Hematopoietic multipotent progenitor cell treated with erythropoietin and hydrocortisone succinate and interleukin-3 and kit ligand, for 8 days (in vitro differentiated cells): ENCODE measurements at regions not wholly inside any gene's neighbourhood (a gene's known extent, or its start where the extent isn't known, plus 50 kb on each side); places are given as distances from the start of the nearest gene placed in this dataset.
"Not testable (repeated sequence)": the region's sequence is repeated elsewhere in the genome, so short reads cannot be mapped to it uniquely, and the experiment has no call there.

Experiments
- DNase-seq: peaks from one replicate; pipeline ENCODE4 v3.0.0-alpha.2; 2015

DNA sequence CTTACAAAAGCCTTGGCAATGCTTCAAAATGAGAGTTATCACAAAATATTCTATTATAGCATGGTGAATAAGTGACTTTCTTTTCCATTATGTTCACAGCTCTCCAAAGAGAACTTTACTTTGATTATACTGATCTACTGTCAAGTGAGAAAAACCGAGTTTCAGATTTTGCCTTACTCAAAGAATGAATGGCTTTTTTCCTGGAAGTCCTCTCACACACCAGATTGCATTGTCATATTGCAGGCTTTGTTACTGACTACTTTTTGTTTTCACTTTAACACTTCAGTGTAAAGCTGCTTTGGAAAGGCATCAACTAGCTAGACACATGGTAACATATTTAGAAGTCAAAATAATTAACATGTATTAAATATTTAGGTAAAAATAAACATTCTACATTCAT lies 765.2 kb upstream of the NUDT12 start:
- DNase-seq: no peak

DNA sequence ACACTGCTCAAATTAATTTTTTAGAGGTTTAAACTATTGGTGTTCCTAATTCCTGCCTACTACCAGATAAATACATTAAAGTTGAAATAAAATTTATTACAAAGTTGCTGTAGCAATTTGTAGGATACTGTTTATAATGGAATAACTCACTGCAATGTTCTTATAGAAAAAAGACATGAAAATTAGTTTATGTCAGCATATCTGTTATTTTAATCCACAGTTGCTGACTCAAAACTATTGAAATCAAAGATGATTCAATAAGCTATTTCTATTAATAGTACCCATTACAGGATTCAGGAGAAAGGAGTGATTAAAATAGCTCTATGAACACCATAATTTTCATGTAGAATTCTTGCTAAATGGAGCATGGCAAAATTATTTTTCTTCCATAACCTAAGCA lies 764.4 kb upstream of the NUDT12 start:
- no peak for DNase-seq

DNA sequence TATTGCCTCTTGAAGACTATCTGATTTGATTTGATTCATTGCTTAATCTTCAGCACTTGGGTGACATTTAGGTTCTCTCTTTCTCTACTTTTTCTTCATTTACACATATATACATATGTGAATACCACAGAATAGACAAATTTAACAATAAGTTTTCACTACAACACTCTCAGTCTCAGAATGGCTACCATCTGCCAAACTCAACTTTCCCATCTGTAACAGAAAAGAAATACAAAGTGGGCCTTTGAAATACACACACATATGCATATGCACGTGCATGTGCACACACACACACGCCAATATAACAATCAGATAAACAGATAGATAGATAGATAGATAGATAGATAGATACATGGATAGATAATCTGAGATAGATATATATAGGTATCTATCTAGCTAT lies 762.8 kb upstream of the NUDT12 start:
- no peak for DNase-seq

DNA sequence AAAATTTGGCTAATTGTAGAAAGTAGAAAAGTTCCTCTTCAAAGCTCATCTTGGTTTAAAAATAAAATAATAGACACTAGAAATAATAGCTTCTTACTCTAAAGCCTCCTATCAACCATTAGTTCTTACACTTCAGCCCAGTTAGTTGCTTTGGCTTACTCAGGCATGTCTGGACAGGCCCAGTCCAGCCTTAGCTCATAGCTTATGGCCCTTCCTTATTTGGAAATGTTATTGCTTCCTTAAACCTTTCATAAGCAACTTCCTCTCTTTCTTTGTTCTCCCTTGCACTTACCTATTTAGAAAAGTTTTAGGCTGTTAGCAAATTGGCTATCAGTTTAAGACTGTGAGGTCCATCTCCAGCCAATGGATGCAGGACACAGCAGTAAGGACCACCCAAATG lies 754.1 kb upstream of the NUDT12 start:
- not testable (repeated sequence) for DNase-seq

DNA sequence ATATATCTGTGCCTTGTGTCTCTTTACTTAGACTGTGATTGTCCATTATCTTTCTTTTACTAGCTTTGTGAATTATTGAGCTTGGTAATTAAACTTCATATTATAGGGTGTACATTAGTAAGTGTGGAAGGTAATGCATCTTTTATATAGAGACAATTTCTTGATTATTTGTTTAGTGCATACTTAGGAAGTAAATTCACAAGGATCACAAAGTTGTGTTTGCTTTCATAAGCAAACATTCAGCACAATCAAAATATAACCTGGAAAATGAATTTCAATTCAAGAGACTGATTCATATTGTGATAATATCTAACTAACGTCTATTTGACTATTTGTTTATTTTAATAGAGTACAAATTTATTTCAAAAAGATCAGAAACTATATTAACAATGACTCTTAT lies 749.9 kb upstream of the NUDT12 start:
- no peak for DNase-seq

DNA sequence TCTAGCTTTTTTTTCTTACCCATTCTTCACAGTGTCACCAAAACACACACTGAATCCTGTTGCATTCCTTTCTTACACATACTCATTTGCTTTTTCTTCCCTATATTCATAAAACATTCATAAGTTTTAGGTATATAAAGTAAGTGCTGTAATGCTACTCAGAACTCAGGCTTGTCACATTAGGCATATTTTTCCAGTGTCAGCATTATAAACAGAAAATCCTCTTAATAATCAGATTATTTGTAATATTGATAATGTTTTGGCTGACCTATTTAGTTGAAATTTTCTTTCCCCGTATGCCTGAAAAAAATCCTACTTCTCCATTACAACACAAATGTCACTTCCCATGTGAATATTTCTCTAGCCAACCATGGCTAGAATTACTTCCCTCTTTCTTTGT lies 743.0 kb upstream of the NUDT12 start:
- DNase-seq: no peak

DNA sequence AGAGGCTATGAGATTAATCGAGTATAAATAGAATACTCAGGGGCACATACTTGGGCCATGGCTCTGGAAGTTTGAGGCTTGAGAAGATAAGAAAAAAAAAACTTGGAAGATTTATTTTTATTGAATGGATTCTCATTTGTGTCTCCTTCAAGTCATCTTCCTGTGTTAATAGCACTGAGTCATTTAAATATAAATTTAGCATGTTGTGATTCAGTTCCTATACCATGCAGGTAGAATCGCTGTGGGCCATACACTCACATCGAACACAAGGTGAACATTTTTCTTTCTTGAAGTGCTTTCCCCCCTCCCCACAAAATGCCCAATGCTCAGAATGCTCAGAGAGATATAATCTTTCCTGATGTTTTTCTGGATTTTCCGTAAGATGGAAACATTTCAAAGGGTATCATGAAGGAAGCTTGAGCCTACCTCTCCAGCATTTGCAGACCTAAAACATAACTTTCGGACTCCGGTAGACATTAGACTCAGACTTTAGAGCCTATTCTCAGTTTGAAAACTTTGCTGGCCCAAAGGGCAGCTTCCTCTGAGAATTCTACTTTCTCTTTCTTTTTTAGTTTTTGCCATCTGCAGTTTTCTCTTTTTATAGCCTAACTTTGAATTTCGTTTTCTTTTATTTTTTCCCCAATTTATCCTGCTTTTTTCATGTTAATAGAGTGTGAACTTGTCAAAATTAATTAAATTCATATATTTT lies 737.6 kb upstream of the NUDT12 start:
- no peak for DNase-seq

DNA sequence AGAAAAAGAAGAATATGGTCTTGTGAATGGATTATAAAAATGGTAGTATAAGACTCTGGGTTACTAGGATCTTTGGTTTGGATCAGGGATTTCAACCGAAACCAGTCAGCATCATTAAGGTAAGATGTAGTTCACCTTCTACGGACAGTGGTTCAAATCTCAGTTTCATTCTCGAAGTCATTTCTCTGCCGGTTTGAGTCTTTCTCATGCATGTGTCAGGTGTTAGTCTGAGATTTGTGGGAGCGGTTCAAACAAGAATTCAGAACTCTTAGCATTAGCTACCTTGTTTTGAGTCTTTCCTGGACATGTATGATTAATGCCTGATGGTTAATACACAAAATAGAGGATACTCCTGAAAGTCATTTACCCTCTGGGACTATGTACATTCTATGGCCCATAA lies 735.9 kb upstream of the NUDT12 start:
- no peak for DNase-seq

DNA sequence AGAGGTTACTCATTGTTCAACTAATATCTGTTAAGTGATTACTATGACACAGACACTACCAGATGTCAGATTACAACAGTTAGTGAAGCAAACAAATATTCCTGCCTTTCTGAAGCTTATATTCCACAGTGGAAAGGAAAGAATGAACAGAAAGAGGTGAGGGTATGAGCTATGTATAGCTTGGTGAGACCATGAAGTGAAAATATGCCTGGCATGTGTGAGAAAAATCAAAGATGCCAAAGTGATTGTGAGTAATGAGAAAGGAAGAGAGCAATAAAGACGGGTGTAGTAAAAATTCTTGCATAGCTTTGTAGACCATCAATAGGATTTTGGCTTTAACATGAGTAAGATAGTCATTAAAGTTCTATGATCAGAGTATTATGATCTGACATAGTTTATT lies 734.5 kb upstream of the NUDT12 start:
- no peak for DNase-seq

DNA sequence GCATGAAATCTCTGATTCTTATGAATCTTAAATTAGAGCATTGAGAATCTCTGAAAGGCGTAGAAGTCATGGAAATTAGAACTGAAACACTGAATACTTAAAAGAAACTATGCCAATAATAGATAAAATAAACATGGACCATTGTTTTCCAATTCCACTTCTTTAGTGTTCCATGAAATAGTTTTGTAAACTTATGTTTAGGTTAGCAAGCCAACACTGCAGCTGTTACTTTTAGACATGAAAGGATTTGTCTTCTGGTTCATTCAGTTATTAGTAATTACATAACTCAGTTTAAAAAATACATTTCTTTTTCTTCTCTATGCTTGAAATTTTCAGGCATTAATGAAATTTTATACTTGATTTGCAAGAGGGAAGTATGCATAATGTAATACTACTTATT lies 733.4 kb upstream of the NUDT12 start:
- DNase-seq: no peak

DNA sequence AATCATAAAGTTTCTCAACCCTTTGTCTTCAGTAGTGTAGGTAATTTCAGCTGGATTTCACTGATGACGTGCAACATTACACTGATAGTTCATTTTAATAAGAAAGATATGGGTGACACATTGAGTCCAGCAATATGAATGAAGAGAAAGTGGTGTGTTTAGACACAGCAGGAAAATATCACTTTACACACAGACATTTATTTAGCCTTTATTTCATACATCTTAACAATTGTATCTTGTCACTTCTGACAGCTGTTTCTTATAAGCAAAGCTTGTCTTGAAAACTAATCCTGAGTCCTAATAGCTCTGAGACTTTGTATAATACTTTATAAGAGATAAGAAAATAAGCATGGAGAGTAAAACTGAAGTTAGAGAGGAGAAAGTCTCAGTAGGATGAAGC lies 720.5 kb upstream of the NUDT12 start:
- no peak for DNase-seq

DNA sequence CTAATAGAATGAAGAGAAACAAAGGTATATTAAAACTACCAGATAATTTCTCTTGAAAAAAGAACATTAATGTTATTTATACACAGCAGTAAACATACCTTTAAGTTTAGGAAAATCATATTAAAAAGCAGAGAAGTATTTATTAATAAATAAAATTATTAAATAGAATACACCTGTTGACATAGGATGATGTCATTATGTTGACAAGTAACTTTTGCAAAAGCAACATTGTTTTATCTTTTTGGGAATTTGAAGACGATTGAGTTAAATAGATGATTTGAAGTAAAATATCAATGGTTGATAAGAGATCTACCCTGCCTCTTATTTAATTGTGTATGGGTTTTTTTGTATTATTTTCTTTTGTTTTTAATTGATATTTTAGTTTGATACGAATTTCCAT lies 711.1 kb upstream of the NUDT12 start:
- no peak for DNase-seq

DNA sequence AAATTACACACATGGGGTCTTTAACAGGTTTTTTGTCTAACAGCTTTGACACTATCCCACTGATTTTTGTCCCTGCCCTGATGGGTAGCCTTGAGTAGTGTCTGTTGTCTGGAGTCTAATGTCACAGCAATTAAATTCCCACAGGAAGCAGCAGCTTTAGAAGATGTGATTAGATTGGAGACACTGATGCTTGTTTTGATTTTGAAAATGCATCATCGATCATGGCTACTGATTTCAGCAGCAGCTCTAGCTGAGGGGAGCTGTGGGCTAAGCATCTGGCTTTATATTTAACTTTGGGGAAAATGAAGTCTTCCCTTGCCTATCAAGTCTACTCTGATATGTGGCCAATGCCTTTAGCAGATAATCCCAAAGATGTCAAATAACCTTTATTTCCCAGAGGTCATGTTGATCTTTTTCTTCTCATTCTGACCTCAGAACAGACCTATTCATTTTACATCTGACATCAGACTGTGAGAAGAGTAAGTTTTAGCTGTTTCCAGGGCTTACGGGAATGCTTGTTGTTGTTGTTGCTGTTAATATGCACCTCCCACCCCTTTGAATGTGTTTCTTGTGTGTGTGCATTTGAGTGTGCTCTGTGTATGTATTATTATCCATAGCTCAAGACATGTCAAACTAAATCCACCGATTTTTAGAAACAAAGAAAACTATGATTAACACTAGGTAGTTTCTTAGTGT lies 704.9 kb upstream of the NUDT12 start:
- DNase-seq: no peak

DNA sequence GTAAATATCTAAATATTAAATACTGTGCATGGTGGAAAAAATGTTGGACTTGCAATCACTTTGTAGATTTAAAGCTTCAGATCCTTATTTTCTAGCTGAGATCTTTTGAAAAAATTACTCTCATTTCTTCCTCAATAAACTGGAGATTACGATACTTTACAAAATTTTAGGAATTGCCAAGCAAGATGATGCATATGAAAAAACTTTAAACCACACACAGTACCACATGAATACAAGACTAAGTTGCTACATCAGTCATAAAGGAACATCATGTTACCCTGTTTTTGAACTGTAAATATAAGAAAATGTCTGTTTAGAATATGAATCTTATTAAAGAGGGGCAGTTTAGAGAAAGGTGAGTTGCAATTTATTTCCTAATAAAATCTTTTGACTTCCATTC lies 703.6 kb upstream of the NUDT12 start:
- no peak for DNase-seq

DNA sequence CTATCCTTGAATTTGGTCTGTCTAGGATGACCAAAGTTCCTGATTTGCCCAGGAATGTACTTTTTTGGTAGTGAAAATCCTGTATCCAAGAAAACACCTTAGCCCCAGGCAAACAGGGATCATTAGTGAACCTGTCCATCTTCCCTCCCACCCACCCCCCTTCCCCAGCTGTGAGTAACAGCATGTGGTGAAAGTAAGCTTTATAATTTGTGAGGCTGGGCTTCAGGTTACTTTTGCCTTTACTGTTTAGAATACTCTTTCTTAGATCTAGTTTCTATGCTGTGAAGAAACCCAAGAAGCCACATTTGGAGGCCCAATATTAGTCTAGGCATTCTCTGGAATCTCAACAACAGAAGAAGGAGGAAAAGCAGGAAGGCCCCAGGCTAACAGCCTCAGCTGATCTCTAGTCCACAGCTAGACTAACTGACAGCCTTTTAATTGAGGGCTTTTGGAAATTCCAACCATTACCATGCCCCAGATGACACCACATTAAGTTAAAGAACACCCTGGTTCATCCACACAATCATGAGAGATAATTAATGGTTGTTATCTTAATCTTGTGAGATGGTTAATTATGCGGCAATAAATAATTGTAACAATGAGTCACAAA lies 703.0 kb upstream of the NUDT12 start:
- DNase-seq: no peak

DNA sequence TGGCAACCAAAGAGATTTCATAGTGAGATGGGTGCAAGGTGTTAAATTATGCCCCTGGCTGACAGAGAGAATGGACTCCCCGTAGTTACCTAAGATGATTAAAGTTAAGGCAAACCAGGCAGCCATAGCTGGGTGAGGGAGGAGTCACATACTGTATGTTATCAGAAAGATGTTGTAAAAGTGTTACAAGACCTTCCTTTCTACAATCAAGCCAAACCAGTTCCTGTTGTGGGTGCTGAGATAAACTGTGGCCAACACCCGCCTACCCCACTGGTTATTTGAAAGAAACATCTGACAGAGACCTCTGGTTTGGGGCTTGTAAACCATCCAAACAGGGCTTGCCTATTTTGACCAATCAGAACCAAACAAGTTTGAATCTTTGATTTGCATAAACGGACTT lies 684.7 kb upstream of the NUDT12 start:
- DNase-seq: no peak

DNA sequence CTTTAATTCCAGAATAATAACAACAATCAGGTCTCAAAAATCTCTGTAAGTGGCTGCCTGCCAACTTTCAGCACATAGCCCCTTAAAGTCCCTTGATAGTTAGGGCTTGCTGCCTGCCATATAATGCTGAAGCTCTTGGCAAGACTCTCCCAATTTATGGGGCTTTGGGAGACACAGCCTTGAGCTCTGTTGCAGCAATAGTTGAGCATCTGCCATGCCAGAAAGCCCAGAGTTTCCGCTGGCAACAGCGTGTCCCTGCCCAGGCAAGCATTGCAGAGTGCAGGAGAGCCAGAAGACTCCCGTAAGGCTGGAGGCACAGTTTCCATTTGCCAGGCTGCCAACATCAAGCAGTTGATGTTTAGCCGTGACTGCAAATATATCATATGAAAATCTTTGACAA lies 678.5 kb upstream of the NUDT12 start:
- no peak for DNase-seq

DNA sequence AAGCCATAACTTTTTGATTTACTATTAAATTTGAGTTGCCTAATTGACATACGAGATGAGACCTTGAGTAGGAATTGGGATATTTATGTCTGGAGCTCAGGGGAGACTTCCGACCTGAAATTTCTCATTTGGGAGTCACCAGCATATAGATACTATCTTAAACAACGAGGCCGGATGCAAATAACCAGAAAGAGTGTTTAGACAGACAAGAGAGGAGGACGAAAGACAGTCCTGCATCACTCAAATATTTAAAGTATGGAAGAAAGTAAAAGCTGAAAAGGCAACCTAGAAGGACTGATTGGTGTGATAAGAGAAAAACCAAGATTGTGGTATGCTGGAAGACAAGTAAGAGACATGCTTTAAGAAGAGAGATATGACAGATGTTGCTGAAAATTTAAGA lies 675.0 kb upstream of the NUDT12 start:
- DNase-seq: no peak

DNA sequence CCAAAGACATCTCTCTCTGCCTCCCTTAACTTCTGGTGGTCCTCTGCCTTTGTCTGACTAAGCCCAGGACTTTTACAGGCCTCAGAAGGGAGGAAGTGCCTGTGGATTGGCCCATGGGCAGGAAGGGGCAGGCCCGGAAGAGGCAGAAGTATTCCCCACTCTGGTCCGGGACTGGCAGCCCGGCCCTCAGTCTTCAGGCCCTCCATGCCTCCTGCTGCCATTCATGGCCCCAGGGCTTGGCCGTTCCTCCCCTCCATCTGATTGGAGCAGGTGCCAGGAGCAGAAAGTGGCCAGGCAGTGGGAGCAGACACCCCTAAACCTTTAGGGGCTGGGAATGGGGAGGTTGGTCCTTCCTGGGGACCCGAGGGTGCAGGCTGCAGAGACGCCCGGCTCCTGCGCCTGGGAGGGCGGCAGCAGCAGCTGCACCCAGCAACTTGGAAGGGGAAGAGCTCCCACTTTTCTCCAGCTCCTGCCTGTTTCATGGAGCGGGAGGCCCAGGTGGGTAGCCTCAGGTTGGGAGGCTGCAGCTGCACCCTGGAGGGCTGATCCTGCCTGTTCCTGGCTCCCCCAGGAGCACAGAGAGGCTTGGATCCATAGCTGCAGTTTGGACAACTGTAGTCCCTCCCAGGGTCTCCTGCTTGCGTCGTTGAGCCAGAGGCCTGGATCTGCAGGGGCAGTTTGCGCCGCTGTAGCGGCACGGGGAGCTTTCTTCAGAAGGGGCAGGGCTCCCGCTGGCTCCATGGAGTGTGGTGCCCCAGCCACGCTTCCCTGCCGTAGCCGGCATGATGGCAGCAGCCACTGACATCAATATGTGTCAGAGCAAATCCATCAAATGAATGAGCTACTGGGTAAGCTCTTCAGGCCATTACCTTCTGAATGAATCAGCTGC lies 661.5 kb upstream of the NUDT12 start:
- no peak for DNase-seq

DNA sequence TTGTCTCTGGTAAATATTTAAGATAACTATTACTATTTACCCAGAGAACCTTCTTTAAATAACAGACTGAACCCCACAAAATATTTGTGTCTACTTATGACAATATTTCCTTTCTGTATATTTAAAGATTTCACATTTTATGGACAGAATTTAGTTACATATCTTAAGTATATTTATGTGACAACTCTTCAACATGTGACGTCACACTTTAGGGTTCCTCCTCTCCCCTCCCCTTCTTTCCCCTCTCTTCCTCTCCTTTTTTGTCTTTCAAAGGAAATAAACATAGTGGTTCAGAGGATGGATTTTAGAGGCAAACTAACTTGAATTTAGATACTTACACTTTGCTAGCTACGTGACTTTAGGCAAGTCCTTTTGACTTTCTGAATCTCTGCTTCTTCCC lies 655.6 kb upstream of the NUDT12 start:
- DNase-seq: no peak

DNA sequence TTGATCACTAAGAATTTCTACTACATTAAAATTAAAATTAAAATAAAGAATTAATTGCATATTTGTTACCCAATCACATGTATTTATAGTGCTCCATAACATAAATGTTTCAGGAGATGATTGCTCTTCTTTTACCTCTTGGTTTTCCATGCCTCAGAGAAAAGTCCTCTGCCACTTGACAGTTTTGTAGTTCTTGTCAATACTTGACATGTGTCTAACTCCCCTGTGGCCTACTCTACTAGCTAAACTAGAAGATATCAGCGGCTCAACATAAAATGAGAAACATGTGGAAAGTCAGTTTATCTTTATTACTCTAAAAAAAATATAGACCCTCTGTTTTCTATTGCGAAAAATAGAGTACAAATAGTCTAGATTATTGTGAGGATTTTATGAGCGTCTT lies 650.6 kb upstream of the NUDT12 start:
- DNase-seq: no peak

DNA sequence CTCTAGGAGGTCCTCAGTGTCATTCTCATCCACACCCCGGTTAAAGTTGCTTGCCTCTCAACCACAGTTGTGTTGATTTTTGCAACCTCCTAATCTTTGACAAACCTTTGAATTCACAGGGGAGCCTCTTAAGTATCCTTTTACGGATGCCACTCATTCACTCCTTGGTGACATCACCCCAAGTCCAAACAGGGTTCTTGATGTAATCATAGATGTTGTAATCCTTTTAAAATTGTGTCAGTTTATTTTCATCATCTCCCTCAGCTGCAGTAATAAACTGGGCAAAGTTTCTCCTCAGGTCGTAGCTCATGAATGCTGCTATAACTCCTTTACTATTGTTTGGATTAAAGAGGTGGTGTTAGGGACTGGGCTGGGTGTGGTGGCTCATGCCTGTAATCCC lies 637.2 kb upstream of the NUDT12 start:
- DNase-seq: no peak

DNA sequence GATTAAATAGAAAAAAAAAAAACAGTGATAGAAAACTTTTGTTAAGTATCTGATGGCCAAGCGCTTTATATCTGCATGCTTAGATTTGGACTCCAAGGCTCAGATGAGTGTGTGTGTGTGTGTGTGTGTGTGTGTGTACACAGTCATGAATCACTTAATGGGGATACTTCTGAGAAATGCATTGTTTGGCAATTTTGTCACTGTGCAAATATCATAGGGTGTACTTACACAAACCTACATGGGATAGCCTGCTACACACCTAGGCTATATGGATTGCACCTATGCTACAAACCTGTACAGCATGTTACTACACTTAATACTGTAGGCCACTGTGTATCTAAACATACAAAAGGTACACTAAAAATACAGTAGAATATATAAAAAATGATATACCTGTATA lies 635.6 kb upstream of the NUDT12 start:
- no peak for DNase-seq

DNA sequence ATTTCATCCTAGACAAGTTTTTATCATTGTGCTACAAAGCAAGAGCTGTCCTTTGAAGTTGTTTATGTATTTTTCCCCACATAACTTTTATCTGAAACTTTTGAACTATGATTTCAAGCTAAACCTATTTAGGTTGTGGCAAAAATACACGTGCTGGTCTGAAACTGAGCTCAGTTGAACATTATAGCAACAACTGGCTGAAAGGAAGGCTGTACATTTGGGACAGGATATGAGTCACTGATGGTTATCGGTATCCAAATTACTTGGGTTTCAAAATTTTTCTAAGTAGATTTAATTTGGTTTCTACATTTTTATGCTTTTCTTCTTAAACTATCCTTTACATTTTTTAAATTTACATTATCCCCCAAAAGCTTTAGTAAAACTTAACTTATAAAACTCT lies 627.3 kb upstream of the NUDT12 start:
- DNase-seq: no peak
